NT2/D1 (cell line): ENCODE measurements at regions not wholly inside any gene's neighbourhood (a gene's known extent, or its start where the extent isn't known, plus 50 kb on each side); places are given as distances from the start of the nearest gene placed in this dataset.

ENCODE experiments used
- DNase-seq: peaks from one replicate; pipeline ENCODE4 v3.0.0-alpha.2; 2011; ENCODE audit warnings: low read depth, low spot score
- H3K27me3 ChIP-seq: 2 replicates; pipeline ENCODE4 v1.6.0; 2011; ENCODE audit warnings: mild to moderate bottlenecking; ENCODE audit not compliant: insufficient read length, insufficient read depth
- H3K36me3 ChIP-seq: 2 replicates; pipeline ENCODE4 v1.6.1; 2011; ENCODE audit warnings: mild to moderate bottlenecking, low read length, mixed read lengths; ENCODE audit not compliant: insufficient read depth, insufficient read length
- H3K4me1 ChIP-seq: 2 replicates; pipeline ENCODE4 v1.5.1; 2011; ENCODE audit not compliant: insufficient read depth, insufficient read length
- H3K4me3 ChIP-seq: 2 replicates; pipeline ENCODE4 v1.5.1; 2011; ENCODE audit warnings: low read depth; ENCODE audit not compliant: insufficient read length
- H3K9ac ChIP-seq: 2 replicates; pipeline ENCODE4 v1.6.0; 2011; ENCODE audit warnings: low read depth; ENCODE audit not compliant: insufficient read length
- H3K9me3 ChIP-seq: 2 replicates; pipeline ENCODE4 v1.5.1; 2011; ENCODE audit warnings: mild to moderate bottlenecking, low read length; ENCODE audit not compliant: insufficient read depth
- SUZ12 ChIP-seq: IDR thresholded peaks from 2 replicates; pipeline ENCODE4 v1.6.1; 2011; ENCODE audit not compliant: insufficient read length, insufficient read depth; ENCODE audit errors: extremely low read depth
- YY1 ChIP-seq: IDR thresholded peaks from 2 replicates; pipeline ENCODE4 v1.6.1; 2011; ENCODE audit not compliant: insufficient read length, insufficient read depth
- ZNF274 ChIP-seq: IDR thresholded peaks from 2 replicates; pipeline ENCODE4 v1.6.1; 2011; ENCODE audit warnings: mild to moderate bottlenecking, low read depth, low read length

DNA sequence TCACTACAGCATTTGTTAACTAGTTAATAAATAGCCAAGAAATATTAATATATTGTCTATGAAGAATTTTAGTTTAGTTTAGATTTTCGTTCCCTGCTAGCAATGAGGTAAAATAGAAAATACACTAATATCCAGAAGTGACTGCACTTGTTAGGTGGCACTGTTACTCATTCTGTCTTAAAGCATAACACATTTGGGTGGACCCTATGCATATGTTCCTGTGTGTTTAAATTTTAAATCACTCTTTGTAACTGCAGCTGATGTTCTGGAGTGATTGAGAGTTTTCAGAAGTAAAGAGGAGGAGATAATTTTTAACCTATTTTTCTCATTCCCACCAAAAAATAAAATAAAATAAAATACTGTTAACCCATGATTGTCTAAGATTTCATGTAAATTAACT lies 73.9 kb upstream of the SOX4 start:
- no peaks in the 10 kb centered on the region for H3K4me1 ChIP-seq
- H3K4me3 ChIP-seq = no peak overlapping the region

DNA sequence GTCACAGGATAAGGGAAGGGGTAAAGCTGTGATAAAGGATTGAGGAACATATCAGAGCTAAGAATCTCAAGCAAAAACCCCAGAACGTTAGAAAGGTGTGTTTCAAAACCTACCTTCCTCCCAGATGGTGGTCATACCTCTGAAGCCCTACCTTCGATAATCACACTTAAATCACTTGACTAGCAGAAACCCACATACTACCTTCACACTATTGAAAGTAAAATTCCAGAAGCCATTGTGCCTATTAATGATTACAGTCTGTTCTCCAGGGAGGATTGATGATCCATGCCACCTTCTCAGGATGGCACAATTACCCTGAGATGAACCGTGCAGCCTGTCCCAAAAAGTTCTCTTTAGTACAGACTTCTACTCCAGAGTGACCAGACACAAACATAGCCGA lies 72.3 kb upstream of the SOX4 start:
- no peak for DNase-seq
- H3K4me3 ChIP-seq = no peak overlapping the region
- H3K36me3 ChIP-seq = no peaks in the 10 kb centered on the region
- no peaks in the 10 kb centered on the region for H3K9me3 ChIP-seq
- no peaks in the 10 kb centered on the region for H3K27me3 ChIP-seq
- H3K4me1 ChIP-seq = no peaks in the 10 kb centered on the region
- H3K9ac ChIP-seq = no peak overlapping the region
- TF ChIP-seq SUZ12 = no peak
- TF ChIP-seq YY1 = no peak
- no peak for TF ChIP-seq ZNF274

More for the DNA sequence above, 73.9 kb upstream of the SOX4 start:
- H3K36me3 ChIP-seq = no peaks in the 10 kb centered on the region
- TF ChIP-seq SUZ12 (no peak), YY1 (no peak), ZNF274 (no peak)
- H3K27me3 ChIP-seq = no peaks in the 10 kb centered on the region
- DNase-seq = no peak
- no peaks in the 10 kb centered on the region for H3K9me3 ChIP-seq
- H3K9ac ChIP-seq = no peak overlapping the region

DNA sequence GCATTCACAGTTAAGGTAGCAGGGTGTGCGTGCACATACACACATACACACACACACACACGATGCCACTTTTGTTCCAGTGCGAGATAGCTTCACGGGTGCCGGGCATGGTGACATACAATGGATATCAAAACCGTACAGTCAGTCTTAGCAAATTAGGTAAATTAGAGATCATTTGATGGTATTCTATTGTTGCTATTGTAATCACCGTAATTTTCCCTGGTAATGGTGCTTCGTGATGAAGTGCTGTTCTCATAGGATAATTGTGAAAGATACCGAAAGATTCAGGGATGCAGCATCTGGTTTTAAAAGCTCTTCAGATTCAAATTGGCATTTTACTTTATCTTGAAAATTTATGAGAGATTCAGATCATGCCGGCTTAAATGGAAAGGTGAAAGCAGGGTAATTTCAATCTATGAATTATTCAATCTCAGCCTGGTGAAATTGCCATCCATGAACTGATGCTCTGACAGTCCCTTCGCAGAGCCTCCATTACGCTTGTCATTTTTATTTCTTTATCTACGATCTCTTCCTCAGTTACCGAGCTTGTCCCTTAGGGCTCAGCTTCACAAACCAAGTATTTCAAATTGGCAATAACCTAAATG lies 71.3 kb upstream of the SOX4 start:
- no peaks in the 10 kb centered on the region for H3K27me3 ChIP-seq
- H3K36me3 ChIP-seq = no peaks in the 10 kb centered on the region
- H3K9ac ChIP-seq = no peak overlapping the region
- no peaks in the 10 kb centered on the region for H3K4me1 ChIP-seq
- TF ChIP-seq SUZ12 (no peak), ZNF274 (no peak), YY1 (no peak)
- H3K9me3 ChIP-seq = no peaks in the 10 kb centered on the region
- DNase-seq = no peak
- H3K4me3 ChIP-seq = no peak overlapping the region

DNA sequence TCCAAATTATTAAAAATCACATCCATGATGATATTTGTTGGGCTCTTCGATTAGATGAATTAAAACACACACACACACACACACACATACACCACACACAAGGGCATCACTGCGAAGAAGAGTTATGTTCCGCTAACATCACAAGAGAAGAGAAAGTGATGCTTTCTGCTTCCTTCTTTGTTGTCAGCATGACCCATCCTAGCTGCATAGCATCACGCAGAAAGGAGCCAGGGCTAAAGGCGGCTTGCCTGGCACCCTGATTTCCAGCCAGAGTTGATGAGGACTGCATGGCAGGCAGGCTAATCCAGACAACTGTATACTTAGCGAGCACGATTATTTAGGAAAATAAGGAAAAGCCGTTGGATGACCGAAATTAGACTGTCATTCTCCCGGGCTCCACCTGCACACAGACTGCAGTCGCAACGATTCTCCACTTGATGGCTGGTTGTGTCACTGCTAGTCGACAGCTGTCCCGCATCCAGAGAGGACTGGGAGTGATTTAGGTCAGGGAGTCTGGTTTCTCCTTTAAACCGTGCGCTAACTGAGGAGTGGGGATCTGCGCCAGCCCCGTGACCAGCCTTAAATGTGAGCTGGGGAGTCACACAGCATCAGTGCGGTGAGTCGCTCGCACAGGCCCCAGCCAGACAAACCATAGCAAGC lies 70.6 kb upstream of the SOX4 start:
- no peaks in the 10 kb centered on the region for H3K27me3 ChIP-seq
- H3K4me1 ChIP-seq = no peaks in the 10 kb centered on the region
- no peak overlapping the region for H3K4me3 ChIP-seq
- no peak for DNase-seq
- no peaks in the 10 kb centered on the region for H3K36me3 ChIP-seq
- no peaks in the 10 kb centered on the region for H3K9me3 ChIP-seq
- no peak for TF ChIP-seq SUZ12
- no peak for TF ChIP-seq ZNF274
- TF ChIP-seq YY1 = no peak
- H3K9ac ChIP-seq = no peak overlapping the region

DNA sequence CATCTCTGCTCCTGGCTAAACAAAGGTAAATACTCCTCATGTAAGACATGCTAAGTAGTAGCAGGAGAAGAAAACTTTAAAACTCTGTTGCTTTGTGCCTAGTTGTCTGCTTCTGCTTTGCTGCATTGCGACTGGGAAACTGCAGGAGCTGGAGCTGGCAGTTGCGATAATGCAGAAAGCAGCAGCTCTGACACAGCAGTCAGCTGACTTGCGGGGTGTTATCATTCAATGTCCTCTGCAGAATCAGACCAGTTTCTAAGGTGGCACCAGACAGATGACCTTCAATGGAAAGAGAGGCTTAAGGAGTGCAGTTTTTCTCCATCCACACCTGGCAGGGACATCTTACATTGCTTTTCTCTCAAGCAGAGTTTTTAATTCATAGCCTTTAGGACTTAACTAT lies 69.9 kb upstream of the SOX4 start:
- no peak for DNase-seq
- H3K36me3 ChIP-seq = no peaks in the 10 kb centered on the region
- H3K9ac ChIP-seq = no peak overlapping the region

DNA sequence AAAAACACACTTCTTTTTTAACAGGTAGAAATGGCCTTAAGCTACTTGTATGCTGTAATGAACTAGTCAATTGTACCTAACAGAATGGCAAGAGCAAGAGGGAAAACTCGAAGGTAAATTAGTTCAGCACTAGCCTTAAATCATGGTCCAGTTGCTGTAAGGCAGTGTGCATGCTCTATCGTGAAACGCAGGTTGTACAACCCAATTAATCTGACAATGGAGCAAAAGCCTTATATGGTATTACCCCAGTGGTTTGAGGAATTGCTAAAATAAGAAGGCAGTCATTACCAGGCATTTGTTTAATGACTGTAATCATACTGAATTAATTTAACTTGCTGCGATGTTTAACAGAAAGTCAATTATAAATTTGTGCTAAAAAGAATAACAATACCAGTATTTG lies 69.3 kb upstream of the SOX4 start:
- no peaks in the 10 kb centered on the region for H3K36me3 ChIP-seq
- DNase-seq = no peak
- H3K9me3 ChIP-seq = no peaks in the 10 kb centered on the region
- H3K4me1 ChIP-seq = no peaks in the 10 kb centered on the region
- no peak overlapping the region for H3K9ac ChIP-seq
- no peaks in the 10 kb centered on the region for H3K27me3 ChIP-seq
- TF ChIP-seq SUZ12 (no peak), YY1 (no peak), ZNF274 (no peak)
- no peak overlapping the region for H3K4me3 ChIP-seq

More for the DNA sequence above, 69.9 kb upstream of the SOX4 start:
- Histone ChIP-seq H3K9me3 (no peaks in the 10 kb centered on the region), H3K4me3 (no peak overlapping the region), H3K4me1 (no peaks in the 10 kb centered on the region), H3K27me3 (no peaks in the 10 kb centered on the region)
- TF ChIP-seq ZNF274 = no peak
- TF ChIP-seq YY1 = no peak
- no peak for TF ChIP-seq SUZ12

DNA sequence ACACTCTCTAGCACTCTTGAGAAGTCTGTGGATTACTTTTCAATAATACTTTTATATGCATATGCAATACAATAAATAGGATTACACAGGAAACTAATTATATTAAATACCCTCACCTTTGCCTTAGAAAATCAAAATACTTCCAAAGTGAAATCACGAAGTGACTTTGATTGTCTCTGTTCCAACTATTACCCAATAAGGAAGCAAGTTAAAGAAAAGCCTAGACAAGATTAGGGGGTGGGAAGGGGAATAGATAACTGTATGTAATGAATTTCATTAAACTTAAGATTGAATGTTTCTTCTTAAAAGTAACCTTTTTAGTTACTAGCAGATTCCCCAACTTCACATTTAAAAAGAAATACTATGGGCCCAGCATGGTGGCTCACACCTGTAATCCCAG lies 66.6 kb upstream of the SOX4 start:
- Histone ChIP-seq H3K27me3 (no peaks in the 10 kb centered on the region), H3K4me1 (no peaks in the 10 kb centered on the region), H3K4me3 (no peak overlapping the region), H3K36me3 (no peaks in the 10 kb centered on the region), H3K9me3 (no peaks in the 10 kb centered on the region), H3K9ac (no peak overlapping the region)
- TF ChIP-seq SUZ12 = no peak
- TF ChIP-seq ZNF274 = no peak
- TF ChIP-seq YY1 = no peak
- no peak for DNase-seq

DNA sequence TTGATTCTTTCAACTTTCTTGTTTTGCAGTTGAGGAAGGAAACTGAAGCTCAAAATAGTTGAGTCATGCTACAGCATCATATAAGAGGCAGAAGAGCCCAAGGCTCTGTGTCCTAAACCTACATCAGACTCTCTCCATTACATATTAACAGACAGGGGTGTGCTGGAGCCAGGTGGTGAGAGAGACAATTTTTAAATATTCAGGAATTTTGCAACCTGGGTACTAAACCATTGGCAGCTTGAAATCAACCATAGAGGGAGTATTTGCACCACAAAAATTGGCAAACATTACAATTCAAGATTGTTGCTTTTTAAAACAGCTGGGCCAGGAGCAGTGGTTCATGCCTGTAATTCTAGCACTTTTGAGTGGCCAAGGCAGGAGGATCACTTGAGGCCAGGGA lies 65.8 kb upstream of the SOX4 start:
- Histone ChIP-seq H3K4me1 (no peaks in the 10 kb centered on the region), H3K27me3 (no peaks in the 10 kb centered on the region), H3K9me3 (no peaks in the 10 kb centered on the region), H3K9ac (no peak overlapping the region), H3K36me3 (no peaks in the 10 kb centered on the region), H3K4me3 (no peak overlapping the region)
- DNase-seq = no peak
- no peak for TF ChIP-seq YY1
